ENCODE measurements at regions not wholly inside any gene's neighbourhood (a gene's known extent, or its start where the extent isn't known, plus 50 kb on each side); places are given as distances from the start of the nearest gene placed in this dataset.

DNA sequence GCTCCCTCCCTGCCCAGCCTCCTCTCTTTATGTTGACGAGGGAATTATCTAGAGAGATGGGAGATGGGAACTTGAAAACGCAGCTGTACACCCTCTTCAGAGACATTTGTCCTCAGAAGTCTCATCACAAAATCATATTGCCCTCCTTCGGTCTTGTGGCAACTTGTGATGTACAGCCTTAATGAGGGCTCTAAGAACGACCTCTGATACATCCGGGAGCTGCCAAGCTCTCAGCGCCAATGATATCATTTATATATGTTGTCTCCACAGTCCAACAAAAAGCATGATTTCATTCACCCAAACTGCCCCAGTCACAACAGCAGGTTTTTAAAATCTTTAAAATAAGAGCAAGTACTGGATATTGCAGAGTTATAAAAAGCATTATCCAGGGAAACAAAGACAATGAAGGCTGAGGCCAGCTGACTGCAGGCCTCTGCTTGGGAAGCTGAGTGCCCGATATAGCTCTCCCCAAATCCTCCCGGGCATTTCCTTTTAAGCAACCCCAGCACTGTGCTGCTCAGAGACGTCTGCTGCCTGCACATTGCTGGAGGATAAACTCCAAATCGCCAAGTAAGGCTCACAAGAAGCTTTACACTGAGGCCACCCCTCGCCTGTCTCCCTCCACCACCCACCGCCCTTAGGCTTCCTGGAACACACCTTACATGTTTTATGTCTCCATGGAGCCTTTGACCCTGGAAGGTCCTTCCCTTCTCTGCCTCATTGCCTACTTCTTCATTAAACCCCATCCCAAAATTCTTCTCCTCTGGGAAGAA lies 236.1 kb downstream of the C1orf94 start:
- H3K4me3 ChIP-seq (ENCODE audit: low read length): no peak overlapping the region
- TF ChIP-seq, protein P1, sequence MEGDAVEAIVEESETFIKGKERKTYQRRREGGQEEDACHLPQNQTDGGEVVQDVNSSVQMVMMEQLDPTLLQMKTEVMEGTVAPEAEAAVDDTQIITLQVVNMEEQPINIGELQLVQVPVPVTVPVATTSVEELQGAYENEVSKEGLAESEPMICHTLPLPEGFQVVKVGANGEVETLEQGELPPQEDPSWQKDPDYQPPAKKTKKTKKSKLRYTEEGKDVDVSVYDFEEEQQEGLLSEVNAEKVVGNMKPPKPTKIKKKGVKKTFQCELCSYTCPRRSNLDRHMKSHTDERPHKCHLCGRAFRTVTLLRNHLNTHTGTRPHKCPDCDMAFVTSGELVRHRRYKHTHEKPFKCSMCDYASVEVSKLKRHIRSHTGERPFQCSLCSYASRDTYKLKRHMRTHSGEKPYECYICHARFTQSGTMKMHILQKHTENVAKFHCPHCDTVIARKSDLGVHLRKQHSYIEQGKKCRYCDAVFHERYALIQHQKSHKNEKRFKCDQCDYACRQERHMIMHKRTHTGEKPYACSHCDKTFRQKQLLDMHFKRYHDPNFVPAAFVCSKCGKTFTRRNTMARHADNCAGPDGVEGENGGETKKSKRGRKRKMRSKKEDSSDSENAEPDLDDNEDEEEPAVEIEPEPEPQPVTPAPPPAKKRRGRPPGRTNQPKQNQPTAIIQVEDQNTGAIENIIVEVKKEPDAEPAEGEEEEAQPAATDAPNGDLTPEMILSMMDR (conservative IDR thresholded peaks at IDR 0.05; ENCODE audit: low read depth, low read length): no peak
- no peak for DNase-seq (ENCODE audit: low read depth)

DNA sequence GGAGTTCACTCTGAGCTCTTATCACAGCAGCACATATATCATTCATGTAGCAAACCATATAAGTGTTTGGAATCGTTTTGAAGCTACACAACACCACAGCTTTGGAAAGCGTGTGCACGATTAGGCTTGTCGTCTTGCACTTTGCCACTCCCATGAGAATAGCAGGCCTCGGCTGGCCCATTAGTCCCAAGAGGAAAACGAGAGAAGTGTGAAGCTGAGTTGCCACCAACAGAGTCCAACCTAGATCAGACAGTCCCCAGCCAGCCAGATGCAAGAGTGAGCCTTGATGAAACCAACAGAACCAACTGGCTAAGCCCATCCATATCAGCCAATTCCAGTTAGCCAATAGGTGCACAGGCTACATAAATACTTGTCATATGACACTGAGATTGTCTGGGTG lies 238.4 kb downstream of the C1orf94 start:
- no peak overlapping the region for H3K4me3 ChIP-seq (ENCODE audit: low read length)
- TF ChIP-seq, protein P1 (conservative IDR thresholded peaks at IDR 0.05; ENCODE audit: low read depth, low read length): no peak
- DNase-seq (ENCODE audit: low read depth): no peak

DNA sequence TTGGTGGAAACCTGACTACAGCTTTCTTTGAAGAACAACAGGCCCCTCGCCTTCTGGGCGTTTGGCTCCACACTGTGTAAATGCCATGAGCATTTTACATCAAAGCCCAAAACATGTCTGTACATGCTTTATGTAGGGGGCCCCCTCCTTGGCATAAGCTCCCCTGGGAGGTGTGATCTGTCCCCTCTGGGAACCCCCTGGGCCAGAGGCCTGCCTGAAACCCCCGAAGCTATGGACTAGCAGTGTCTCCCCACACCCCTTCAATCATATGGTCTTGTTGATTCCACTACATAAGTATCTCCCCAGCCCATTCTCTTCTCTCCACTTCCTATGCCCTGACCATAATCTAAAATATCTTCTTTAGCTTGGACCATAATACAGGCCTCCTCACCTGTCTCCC lies 241.5 kb downstream of the C1orf94 start:
- TF ChIP-seq, protein P1 (conservative IDR thresholded peaks at IDR 0.05; ENCODE audit: low read depth, low read length): no peak
- H3K4me3 ChIP-seq (ENCODE audit: low read length): no peak overlapping the region
- no peak for DNase-seq (ENCODE audit: low read depth)

DNA sequence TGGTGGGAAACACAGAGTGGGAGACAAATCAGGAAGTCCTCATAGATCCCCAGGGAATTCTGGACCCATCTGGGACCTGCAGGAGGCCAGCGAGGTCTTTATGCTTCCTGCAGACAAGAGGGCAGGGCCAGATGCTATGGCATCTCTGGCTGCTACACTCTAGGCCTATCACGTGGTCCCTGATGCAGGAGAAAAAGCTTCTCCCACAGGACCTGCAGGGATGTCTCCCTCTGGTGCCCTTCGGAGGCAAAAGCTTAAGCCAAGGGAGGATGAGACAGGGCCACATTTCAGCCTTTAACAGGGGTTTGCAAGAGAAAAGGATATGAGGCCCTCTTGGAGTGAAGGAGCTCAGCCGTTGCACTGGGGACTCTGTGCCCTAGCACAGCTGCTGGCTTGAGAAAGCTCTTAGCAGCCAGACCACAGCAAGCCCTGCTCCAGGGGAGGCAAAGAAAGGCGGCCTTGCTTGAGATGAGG lies 243.0 kb downstream of the C1orf94 start:
- TF ChIP-seq, protein P1 (conservative IDR thresholded peaks at IDR 0.05; ENCODE audit: low read depth, low read length): no peak
- DNase-seq (ENCODE audit: low read depth): no peak

DNA sequence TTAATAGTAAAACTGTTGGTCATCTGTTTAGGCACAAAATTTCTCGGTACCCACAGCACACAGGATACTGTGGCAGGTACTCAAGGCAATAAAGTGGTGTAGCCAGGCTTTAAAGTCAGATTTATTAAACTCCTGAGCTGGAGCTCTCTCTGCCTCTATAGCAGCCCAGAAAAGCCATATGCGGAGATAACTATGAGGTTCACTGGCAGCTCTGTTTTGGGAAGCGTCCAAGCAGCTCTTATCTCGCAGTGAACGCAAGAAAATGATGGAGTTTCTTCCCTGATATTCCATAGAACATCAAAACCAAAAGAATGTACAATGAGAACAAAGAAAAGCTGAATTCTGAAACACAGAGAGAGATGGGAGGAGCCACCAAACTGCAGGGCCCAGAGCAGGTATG lies 248.3 kb downstream of the C1orf94 start:
- no peak overlapping the region for H3K4me3 ChIP-seq (ENCODE audit: low read length)
- TF ChIP-seq, protein P1 (conservative IDR thresholded peaks at IDR 0.05; ENCODE audit: low read depth, low read length): no peak
- no peak for DNase-seq (ENCODE audit: low read depth)

More for the DNA sequence above, 243.0 kb downstream of the C1orf94 start:
- H3K4me3 ChIP-seq (ENCODE audit: low read length): no peak overlapping the region

DNA sequence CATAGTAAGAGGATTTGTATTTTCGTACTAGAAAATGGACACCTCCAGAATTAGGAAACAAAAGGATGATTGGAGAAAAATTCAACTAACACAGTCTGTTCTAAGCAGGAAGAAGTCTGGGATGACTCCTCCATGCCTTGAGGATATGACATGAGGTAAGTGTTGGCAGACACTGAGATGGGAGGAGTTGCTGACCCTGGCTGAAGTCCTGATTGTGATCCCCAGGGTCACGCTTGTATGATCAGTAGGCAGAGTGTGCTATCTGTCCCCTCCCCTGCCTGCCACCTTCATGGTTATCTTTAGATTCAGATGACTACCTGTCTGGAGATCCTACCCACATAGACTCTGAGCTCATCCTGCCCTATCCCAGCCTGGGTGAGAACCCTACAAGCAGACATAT lies 249.1 kb downstream of the C1orf94 start:
- DNase-seq (ENCODE audit: low read depth): no peak
- TF ChIP-seq, protein P1 (conservative IDR thresholded peaks at IDR 0.05; ENCODE audit: low read depth, low read length): no peak

DNA sequence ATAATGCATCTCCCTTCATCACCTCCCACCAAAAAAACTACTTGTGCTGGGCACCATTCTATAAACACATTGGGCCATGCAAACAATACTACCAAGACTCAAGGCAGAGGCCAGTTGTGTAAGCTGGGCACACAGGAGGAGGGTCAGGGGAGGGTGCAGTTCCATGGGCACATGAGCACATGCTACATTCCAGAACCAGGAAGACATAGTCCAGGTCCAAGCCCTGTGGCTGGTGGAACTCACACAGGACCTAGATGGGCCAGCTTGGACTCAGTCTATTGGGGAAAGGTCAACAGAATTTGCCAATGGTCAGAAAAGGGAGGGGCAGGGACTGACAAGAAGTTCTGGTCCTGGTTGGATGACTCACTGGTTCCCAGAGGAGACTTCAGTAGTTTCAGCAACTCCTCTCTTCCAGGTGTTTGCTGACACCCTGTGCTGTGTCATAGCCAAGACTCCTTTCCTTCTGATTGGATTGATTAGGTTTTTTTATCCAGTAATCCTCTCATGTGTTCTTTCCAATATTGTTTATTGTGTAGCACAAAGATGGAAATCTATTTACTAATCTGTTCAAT lies 249.7 kb downstream of the C1orf94 start:
- H3K4me3 ChIP-seq (ENCODE audit: low read length): no peak overlapping the region
- DNase-seq (ENCODE audit: low read depth): no peak
- TF ChIP-seq, protein P1 (conservative IDR thresholded peaks at IDR 0.05; ENCODE audit: low read depth, low read length): no peak

More for the DNA sequence above, 249.1 kb downstream of the C1orf94 start:
- no peak overlapping the region for H3K4me3 ChIP-seq (ENCODE audit: low read length)
